HEK293 (cell line): ENCODE measurements at regions not wholly inside any gene's neighbourhood (a gene's known extent, or its start where the extent isn't known, plus 50 kb on each side); places are given as distances from the start of the nearest gene placed in this dataset.

ENCODE experiments used
- CTCF ChIA-PET: fragments of 350-600 bp; formaldehyde crosslinking; extraction: SDS; loops from one replicate; lab custom pipeline; 2021; ENCODE audit warnings: antibody characterized with exemption; lab: Yijun Ruan, JAX
- POLR2A ChIA-PET: fragments of 300-600 bp; formaldehyde crosslinking; extraction: SDS; loops from one replicate; lab custom pipeline; 2020; ENCODE audit warnings: antibody characterized with exemption, inconsistent platforms; lab: Yijun Ruan, JAX
- H3K27ac ChIP-seq: fragments of 200-500 bp; sonication (Bioruptor generic); 2 replicates; pipeline ENCODE4 v1.5.1; 2014; ENCODE audit warnings: low read depth, low read length, control low read depth, inconsistent platforms; ENCODE audit errors: extremely low read depth
- H3K36me3 ChIP-seq, 2 experiments: fragments of 200-500 bp in 1 of 2; sonication (Bioruptor generic) in 1 of 2; 1 replicate in 1 of 2; 2 replicates in 1 of 2; pipeline ENCODE4 v1.5.1; 2014 to 2017; ENCODE audit warnings: inconsistent platforms in 2 of 2, low read length in 2 of 2; ENCODE audit not compliant: control insufficient read depth in 2 of 2, insufficient read depth in 1 of 2
- H3K4me1 ChIP-seq: fragments of 200-500 bp; sonication (Bioruptor generic); 2 replicates; pipeline ENCODE4 v1.5.1; 2014; ENCODE audit warnings: mild to moderate bottlenecking, low read length, inconsistent platforms; ENCODE audit not compliant: control insufficient read depth, insufficient read depth
- H3K4me3 ChIP-seq: 2 replicates; pipeline ENCODE4 v1.5.1; 2011; ENCODE audit warnings: low read depth, mild to moderate bottlenecking, control low read depth, low read length, moderate library complexity
- H3K9me3 ChIP-seq: fragments of 200-500 bp; sonication (Bioruptor generic); 2 replicates; pipeline ENCODE4 v1.5.1; 2014; ENCODE audit warnings: low read depth, low read length, inconsistent platforms; ENCODE audit not compliant: control insufficient read depth, insufficient read depth
- GLIS1 ChIP-seq: fragments of 450-650 bp; formaldehyde crosslinking; IDR thresholded peaks from 2 replicates; pipeline ENCODE4 v1.5.1; 2016; ENCODE audit warnings: missing biosample characterization, missing genetic modification characterization
- GLIS2 ChIP-seq: fragments of 450-650 bp; formaldehyde crosslinking; IDR thresholded peaks from 2 replicates; pipeline ENCODE4 v1.5.1; 2016; ENCODE audit warnings: missing biosample characterization, missing genetic modification characterization
- REPIN1 ChIP-seq: fragments of 450-650 bp; formaldehyde crosslinking; IDR thresholded peaks from 2 replicates; pipeline ENCODE4 v1.5.1; 2017; ENCODE audit warnings: missing biosample characterization, missing genetic modification characterization, low read depth
- ZBTB8A ChIP-seq: fragments of 450-650 bp; formaldehyde crosslinking; IDR thresholded peaks from 2 replicates; pipeline ENCODE4 v1.5.1; 2016; ENCODE audit warnings: missing biosample characterization, missing genetic modification characterization
- ZFP37 ChIP-seq: fragments of 450-650 bp; formaldehyde crosslinking; IDR thresholded peaks from 2 replicates; pipeline ENCODE4 v1.5.1; 2016; ENCODE audit warnings: missing biosample characterization, missing genetic modification characterization
- ZIC2 ChIP-seq: fragments of 450-650 bp; formaldehyde crosslinking; IDR thresholded peaks from 2 replicates; pipeline ENCODE4 v1.5.1; 2016; ENCODE audit warnings: missing biosample characterization, missing genetic modification characterization
- ZNF132 ChIP-seq: fragments of 450-650 bp; formaldehyde crosslinking; IDR thresholded peaks from 2 replicates; pipeline ENCODE4 v1.5.1; 2017; ENCODE audit warnings: missing biosample characterization, missing genetic modification characterization, borderline replicate concordance
- ZNF140 ChIP-seq: fragments of 450-650 bp; formaldehyde crosslinking; IDR thresholded peaks from 2 replicates; pipeline ENCODE4 v1.5.1; 2016; ENCODE audit warnings: missing biosample characterization, missing genetic modification characterization
- ZNF169 ChIP-seq: fragments of 450-650 bp; formaldehyde crosslinking; IDR thresholded peaks from 2 replicates; pipeline ENCODE4 v1.5.1; 2016; ENCODE audit warnings: missing biosample characterization, missing genetic modification characterization
- ZNF514 ChIP-seq: fragments of 450-650 bp; formaldehyde crosslinking; IDR thresholded peaks from 2 replicates; pipeline ENCODE4 v1.5.1; 2016; ENCODE audit warnings: missing biosample characterization, missing genetic modification characterization
- ZNF544 ChIP-seq: fragments of 450-650 bp; formaldehyde crosslinking; IDR thresholded peaks from 2 replicates; pipeline ENCODE4 v1.5.0; 2017; ENCODE audit warnings: missing biosample characterization, missing genetic modification characterization
- ZNF660 ChIP-seq: fragments of 450-650 bp; IDR thresholded peaks from 2 replicates; pipeline ENCODE4 v1.5.1; 2018; ENCODE audit warnings: missing biosample characterization, mild to moderate bottlenecking, missing genetic modification characterization
- ZNF664 ChIP-seq: fragments of 450-650 bp; formaldehyde crosslinking; IDR thresholded peaks from 2 replicates; pipeline ENCODE4 v1.5.1; 2016; ENCODE audit warnings: missing biosample characterization, missing genetic modification characterization
- TF ChIP-seq, protein P1 (sequence below): fragments of 450-650 bp; formaldehyde crosslinking; IDR thresholded peaks from 2 replicates; pipeline ENCODE4 v1.5.1; 2016; ENCODE audit warnings: missing biosample characterization, missing genetic modification characterization
- TF ChIP-seq, protein P2 (sequence below): fragments of 450-650 bp; formaldehyde crosslinking; IDR thresholded peaks from 2 replicates; pipeline ENCODE4 v1.5.1; 2017; ENCODE audit warnings: missing biosample characterization, missing genetic modification characterization

DNA sequence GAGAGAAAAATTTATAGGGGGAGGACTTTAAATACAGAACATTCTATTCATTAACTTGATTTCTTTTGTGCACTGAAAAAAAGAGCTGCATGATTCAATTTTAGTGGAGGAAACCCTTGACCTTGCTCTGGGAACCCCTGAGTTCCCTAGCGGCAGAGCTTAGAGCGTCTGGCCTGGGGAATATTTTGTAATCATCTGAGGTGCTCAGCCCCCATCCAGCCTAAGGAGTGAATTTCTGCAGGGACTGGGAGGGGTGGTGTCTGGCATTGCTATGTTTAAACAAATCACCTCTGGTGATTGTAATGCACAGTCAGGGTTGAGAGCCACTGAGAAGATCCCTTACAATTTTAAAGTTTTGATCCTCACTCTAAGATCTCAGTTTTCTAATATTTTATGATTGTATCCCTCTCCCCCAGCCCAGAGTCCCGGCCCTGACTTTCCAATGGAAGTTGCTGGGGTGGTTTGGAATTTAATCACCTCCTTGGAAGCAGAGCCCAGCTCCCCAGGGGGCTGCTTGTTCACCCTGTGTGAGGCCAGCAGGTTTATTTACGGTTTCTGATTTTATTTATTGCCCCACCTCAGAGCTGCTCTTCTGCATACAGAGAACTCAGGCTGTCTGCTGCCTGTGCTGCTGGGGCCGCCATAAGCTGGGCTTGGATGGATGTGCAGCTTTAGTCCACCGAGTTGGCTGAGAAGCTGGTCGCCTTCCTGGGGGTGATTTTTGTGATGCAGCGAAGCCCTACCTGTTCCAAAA lies 263.1 kb downstream of the LRFN2 start:
- CTCF ChIA-PET: interaction anchor here (0.6 to 0.8 kb wide), 3 partner anchors 304 to 947 kb away, joined by 3 to 4 read pairs (median 3); no protein-coding TSS in a partner anchor
- POLR2A ChIA-PET: no interaction called here
- H3K9me3 ChIP-seq: no peaks in the 10 kb centered on the region
- peaks cover 6% of the 10 kb centered on the region; the same call in 1 of the 2 replicates for H3K4me1 ChIP-seq
- TF ChIP-seq GLIS1 (tag by site-specific recombination) (peak; percentile 88), ZBTB8A (tag by site-specific recombination) (no peak), ZNF544 (no peak), ZIC2 (peak; percentile 74), ZFP37 (tag by site-specific recombination) (no peak)
- TF ChIP-seq, protein P1, sequence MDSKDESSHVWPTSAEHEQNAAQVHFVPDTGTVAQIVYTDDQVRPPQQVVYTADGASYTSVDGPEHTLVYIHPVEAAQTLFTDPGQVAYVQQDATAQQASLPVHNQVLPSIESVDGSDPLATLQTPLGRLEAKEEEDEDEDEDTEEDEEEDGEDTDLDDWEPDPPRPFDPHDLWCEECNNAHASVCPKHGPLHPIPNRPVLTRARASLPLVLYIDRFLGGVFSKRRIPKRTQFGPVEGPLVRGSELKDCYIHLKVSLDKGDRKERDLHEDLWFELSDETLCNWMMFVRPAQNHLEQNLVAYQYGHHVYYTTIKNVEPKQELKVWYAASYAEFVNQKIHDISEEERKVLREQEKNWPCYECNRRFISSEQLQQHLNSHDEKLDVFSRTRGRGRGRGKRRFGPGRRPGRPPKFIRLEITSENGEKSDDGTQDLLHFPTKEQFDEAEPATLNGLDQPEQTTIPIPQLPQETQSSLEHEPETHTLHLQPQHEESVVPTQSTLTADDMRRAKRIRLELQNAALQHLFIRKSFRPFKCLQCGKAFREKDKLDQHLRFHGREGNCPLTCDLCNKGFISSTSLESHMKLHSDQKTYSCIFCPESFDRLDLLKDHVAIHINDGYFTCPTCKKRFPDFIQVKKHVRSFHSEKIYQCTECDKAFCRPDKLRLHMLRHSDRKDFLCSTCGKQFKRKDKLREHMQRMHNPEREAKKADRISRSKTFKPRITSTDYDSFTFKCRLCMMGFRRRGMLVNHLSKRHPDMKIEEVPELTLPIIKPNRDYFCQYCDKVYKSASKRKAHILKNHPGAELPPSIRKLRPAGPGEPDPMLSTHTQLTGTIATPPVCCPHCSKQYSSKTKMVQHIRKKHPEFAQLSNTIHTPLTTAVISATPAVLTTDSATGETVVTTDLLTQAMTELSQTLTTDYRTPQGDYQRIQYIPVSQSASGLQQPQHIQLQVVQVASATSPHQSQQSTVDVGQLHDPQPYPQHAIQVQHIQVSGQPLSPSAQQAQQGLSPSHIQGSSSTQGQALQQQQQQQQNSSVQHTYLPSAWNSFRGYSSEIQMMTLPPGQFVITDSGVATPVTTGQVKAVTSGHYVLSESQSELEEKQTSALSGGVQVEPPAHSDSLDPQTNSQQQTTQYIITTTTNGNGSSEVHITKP (tag by site-specific recombination): 0 out of 2 replicates have a peak, but pooled peaks have one; percentile 24
- no peaks in the 10 kb centered on the region for H3K36me3 ChIP-seq
- no peak overlapping the region for H3K27ac ChIP-seq
- H3K4me3 ChIP-seq: no peak overlapping the region

DNA sequence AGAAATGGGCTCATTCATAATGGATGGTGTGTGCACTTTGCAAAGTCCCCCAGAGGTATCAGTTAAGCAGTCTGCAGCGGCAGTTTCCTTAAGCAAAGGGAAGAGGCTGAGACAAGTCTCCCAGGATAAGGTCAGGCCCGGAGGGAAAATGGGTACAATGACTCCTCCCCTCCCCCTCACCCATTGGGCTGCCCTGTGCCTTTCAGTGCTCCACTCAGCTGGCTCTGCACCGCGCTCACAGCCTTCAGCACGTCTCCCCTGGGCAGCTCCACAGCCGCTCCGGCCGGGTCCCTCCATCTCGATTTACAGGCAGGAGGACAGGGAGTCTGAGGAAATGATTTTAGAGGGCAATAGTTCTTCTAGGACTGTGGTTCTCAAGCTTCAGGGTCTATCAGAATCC lies 264.8 kb downstream of the LRFN2 start:
- no peaks in the 10 kb centered on the region for H3K9me3 ChIP-seq
- H3K36me3 ChIP-seq: no peaks in the 10 kb centered on the region
- no peak overlapping the region for H3K27ac ChIP-seq
- H3K4me1 ChIP-seq: peaks cover 6% of the 10 kb centered on the region; the same call in 1 of the 2 replicates
- H3K4me3 ChIP-seq: no peak overlapping the region
- CTCF ChIA-PET: interaction anchor here (0.7 to 1.5 kb wide), 3 partner anchors 11 to 1155 kb away, joined by 3 to 4 read pairs (median 3); no protein-coding TSS in a partner anchor
- TF ChIP-seq ZNF660 (tag by site-specific recombination) (no peak), GLIS2 (tag by site-specific recombination) (no peak), ZNF664 (tag by site-specific recombination) (no peak), ZNF140 (tag by site-specific recombination) (no peak), REPIN1 (tag by site-specific recombination) (no peak), ZFP37 (tag by site-specific recombination) (no peak)
- POLR2A ChIA-PET: no interaction called here

DNA sequence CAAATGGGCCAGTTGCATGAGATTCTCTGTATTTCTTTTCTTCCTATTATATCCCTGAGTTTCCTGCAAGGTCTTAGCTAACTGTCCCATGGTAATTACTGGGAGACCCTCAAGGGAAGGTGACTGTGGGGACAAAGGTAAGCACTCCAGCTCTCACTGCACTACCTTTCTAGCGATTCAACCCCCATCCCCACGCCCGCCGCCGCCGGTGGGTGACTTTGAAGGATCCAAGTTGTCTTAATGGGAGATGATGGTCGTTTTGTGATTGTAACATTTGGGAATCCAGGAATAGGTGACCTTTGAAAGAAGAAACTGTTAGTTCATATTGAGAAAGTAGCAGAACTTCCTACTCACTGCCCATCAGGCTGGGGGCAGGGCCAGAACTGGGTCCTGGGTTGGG lies 265.5 kb downstream of the LRFN2 start:
- ChIA-PET POLR2A (no interaction called here), CTCF (interaction anchor here (0.7 to 1.3 kb wide), 2 partner anchors 525 to 959 kb away, joined by 3 to 4 read pairs; no protein-coding TSS in a partner anchor)
- no peaks in the 10 kb centered on the region for H3K9me3 ChIP-seq
- TF ChIP-seq ZNF514 (tag by site-specific recombination) (no peak), ZNF132 (tag by site-specific recombination) (no peak), ZNF169 (tag by site-specific recombination) (no peak)
- TF ChIP-seq, protein P2, sequence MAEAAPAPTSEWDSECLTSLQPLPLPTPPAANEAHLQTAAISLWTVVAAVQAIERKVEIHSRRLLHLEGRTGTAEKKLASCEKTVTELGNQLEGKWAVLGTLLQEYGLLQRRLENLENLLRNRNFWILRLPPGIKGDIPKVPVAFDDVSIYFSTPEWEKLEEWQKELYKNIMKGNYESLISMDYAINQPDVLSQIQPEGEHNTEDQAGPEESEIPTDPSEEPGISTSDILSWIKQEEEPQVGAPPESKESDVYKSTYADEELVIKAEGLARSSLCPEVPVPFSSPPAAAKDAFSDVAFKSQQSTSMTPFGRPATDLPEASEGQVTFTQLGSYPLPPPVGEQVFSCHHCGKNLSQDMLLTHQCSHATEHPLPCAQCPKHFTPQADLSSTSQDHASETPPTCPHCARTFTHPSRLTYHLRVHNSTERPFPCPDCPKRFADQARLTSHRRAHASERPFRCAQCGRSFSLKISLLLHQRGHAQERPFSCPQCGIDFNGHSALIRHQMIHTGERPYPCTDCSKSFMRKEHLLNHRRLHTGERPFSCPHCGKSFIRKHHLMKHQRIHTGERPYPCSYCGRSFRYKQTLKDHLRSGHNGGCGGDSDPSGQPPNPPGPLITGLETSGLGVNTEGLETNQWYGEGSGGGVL (tag by site-specific recombination): no peak
- no peak overlapping the region for H3K27ac ChIP-seq
- H3K36me3 ChIP-seq: no peaks in the 10 kb centered on the region
- H3K4me1 ChIP-seq: peaks cover 6% of the 10 kb centered on the region; the same call in 1 of the 2 replicates
- no peak overlapping the region for H3K4me3 ChIP-seq
